Left lung (tissue), 4 donors: ENCODE measurements at regions not wholly inside any gene's neighbourhood (a gene's known extent, or its start where the extent isn't known, plus 50 kb on each side); places are given as distances from the start of the nearest gene placed in this dataset.
A peak's percentile ranks its signal among the peaks of the same experiment; 100 is the strongest.

Experiments
- ATAC-seq: fragments of 200-7000 bp; cut with Tn5 transposase; one replicate; pipeline ENCODE4 v1.9.1; 2020; ENCODE audit warnings: moderate library complexity
- DNase-seq, 4 donors: peaks; one replicate each; pipeline ENCODE4 v3.0.0-alpha.2; 2013 to 2020
- H3K27ac ChIP-seq, 2 donors: fragments of 200-600 bp; sonication (generic) in 1 of 2; one replicate each; pipeline versions ENCODE4 v1.5.0 to v1.8.0; 2020 to 2021
- H3K27me3 ChIP-seq, 2 donors: fragments of 200-600 bp; sonication (generic) in 1 of 2; one replicate each; pipeline versions ENCODE4 v1.5.0 to v1.8.0; 2020 to 2021
- H3K36me3 ChIP-seq, 2 donors: fragments of 200-600 bp; sonication (generic) in 1 of 2; one replicate each; pipeline versions ENCODE4 v1.5.0 to v1.8.0; 2020 to 2021
- H3K4me1 ChIP-seq, 2 donors: fragments of 200-600 bp; one replicate each; pipeline ENCODE4 v1.8.0; 2021
- H3K4me3 ChIP-seq, 2 donors: fragments of 200-600 bp; sonication (generic) in 1 of 2; one replicate each; pipeline versions ENCODE4 v1.5.0 to v1.8.0; 2020 to 2021; ENCODE audit warnings: mild to moderate bottlenecking in 1 of 2
- H3K9me3 ChIP-seq, 2 donors: fragments of 200-600 bp; sonication (generic) in 1 of 2; one replicate each; pipeline versions ENCODE4 v1.5.0 to v1.8.0; 2020 to 2021
- intact Hi-C, 2 donors: fragments of 100-400 bp; cut with DNase I; formaldehyde crosslinking; loops; one replicate each; pipeline versions ENCODE4 v1.11.2 to v1.14.2; 2022
- TF ChIP-seq, protein P1 (sequence below), 2 donors: fragments of 200-600 bp; sonication (generic) in 1 of 2; IDR thresholded peaks; one replicate each; pipeline versions ENCODE4 v1.5.0 to v1.8.0; 2021; ENCODE audit warnings: antibody characterized with exemption in 2 of 2
- donor health status: DM: no; HTN: yes; CAD: no.
- donor health status: DM: no; HTN: no; CAD: no.

DNA sequence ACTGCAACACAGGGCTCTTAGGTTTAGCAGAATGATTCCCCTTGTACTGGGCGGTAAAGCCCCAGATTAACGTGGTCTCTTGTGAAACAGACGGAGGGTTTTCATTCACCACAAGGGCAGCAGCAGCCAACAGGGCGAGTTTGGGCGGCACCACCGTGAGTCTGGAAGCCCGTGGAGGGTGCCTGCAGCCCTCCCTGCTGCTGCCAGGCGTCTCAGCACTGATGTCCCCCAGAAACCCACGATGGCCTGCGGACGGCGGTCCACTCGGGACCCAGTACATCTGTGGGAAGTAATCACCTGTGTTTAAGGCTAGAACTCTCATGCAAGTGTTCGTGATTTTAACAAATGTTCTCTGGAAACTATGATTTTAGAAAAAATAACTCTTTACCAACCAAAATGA is 67.8 kb downstream of the IRX2 start:
- intact Hi-C loops, result no loop called here
- Histone ChIP-seq H3K27me3 (no peaks in the 10 kb centered on the region), H3K4me3 (no peak overlapping the region), H3K36me3 (no peaks in the 10 kb centered on the region), H3K9me3 (no peaks in the 10 kb centered on the region), H3K27ac (no peak overlapping the region), H3K4me1 (no peaks in the 10 kb centered on the region)
- DNase-seq, result peak in 1 of 4 donors; percentile 55
- TF ChIP-seq, protein P1, sequence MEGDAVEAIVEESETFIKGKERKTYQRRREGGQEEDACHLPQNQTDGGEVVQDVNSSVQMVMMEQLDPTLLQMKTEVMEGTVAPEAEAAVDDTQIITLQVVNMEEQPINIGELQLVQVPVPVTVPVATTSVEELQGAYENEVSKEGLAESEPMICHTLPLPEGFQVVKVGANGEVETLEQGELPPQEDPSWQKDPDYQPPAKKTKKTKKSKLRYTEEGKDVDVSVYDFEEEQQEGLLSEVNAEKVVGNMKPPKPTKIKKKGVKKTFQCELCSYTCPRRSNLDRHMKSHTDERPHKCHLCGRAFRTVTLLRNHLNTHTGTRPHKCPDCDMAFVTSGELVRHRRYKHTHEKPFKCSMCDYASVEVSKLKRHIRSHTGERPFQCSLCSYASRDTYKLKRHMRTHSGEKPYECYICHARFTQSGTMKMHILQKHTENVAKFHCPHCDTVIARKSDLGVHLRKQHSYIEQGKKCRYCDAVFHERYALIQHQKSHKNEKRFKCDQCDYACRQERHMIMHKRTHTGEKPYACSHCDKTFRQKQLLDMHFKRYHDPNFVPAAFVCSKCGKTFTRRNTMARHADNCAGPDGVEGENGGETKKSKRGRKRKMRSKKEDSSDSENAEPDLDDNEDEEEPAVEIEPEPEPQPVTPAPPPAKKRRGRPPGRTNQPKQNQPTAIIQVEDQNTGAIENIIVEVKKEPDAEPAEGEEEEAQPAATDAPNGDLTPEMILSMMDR (IDR thresholded peaks at IDR 0.05), result no peak
- ATAC-seq, result no peak

DNA sequence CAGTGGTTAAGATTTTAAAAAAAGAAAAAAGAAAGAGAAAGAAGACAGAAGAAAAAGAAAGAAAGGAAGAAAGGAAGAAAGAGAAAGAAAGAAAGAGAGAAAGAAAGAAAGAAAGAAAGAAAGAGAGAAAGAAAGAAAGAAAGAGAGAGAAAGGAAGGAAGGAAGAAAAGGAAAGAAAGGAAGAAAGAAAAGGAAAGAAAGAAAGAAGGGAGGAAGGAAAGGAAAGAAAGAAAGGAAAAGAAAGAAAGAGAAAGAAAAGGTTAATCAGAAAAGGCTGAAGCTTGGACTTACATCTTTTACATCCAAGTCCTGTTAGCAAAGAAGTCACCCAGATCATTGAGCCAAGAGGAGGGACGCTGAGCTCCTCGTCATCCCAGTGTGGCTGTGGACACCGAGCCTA is 70.0 kb downstream of the IRX2 start:
- DNase-seq, result no peak
- intact Hi-C loops, result no loop called here
- TF ChIP-seq, protein P1 (IDR thresholded peaks at IDR 0.05), result no peak
- ATAC-seq, result no peak
- no peak overlapping the region for H3K27ac ChIP-seq
- peaks cover 0 to 4% of the 10 kb centered on the region in 2 donors for H3K9me3 ChIP-seq
- H3K4me3 ChIP-seq, result no peak overlapping the region
- no peaks in the 10 kb centered on the region for H3K4me1 ChIP-seq
- no peaks in the 10 kb centered on the region for H3K36me3 ChIP-seq
- no peaks in the 10 kb centered on the region for H3K27me3 ChIP-seq

- H3K9me3 ChIP-seq, result peaks cover 0 to 5% of the 10 kb centered on the region in 2 donors
- no peaks in the 10 kb centered on the region for H3K27me3 ChIP-seq
- TF ChIP-seq, protein P1 (IDR thresholded peaks at IDR 0.05), result no peak
- intact Hi-C loops, result no loop called here
- H3K36me3 ChIP-seq, result no peaks in the 10 kb centered on the region
- H3K4me3 ChIP-seq, result no peak overlapping the region
- no peaks in the 10 kb centered on the region for H3K4me1 ChIP-seq
- no peak overlapping the region for H3K27ac ChIP-seq
- ATAC-seq, result no peak
- DNase-seq, result no peak
Measured at GRCh38 chr5:2680979-2681378, 70.5 kb downstream of the IRX2 start.

DNA sequence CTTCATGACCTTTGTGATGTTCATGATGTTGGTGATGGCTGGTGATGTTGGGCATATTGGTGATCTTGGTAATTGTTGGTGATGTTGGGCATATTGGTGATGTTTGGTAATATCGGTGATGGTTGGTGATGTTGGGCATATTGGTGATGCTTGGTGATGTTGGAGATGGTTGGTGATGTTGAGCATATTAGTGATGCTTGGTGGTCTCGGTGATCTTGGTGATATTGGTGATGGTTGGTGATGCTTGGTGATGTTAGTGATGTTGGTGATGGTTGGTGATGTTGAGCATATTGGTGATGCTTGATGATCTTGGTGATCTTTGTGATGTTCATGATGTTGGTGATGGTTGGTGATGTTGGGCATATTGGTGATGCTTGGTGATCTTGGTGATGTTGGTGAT is 73.8 kb downstream of the IRX2 start:
- Histone ChIP-seq H3K27ac (no peak overlapping the region), H3K36me3 (no peaks in the 10 kb centered on the region), H3K27me3 (peaks cover 0 to 3% of the 10 kb centered on the region in 2 donors), H3K4me1 (no peaks in the 10 kb centered on the region), H3K9me3 (peaks cover 0 to 5% of the 10 kb centered on the region in 2 donors), H3K4me3 (no peak overlapping the region)
- intact Hi-C loops, result no loop called here
- DNase-seq, result no peak
- no peak for ATAC-seq
- TF ChIP-seq, protein P1 (IDR thresholded peaks at IDR 0.05), result no peak

DNA sequence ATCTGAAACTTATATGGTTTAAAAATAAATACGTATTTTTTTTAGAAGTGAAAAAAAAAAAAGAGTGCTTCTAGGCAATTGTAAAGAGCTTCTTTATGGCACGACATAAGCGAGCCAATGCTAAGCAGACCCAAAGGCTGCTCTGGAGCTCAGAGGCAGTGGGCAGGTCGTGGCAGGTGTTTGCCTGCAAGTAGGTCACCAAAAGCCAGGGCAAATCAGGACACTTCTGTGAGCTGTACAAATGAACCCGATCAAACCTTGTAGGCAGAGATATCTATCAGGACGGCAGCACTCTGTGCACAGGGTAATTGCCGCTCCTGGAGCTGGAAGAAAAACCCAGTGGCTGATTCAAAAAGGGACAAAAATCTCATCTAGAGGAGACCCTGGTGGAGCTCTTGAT is 75.9 kb downstream of the IRX2 start:
- intact Hi-C loops, result no loop called here
- no peak overlapping the region for H3K4me3 ChIP-seq

More for the DNA sequence above, 75.9 kb downstream of the IRX2 start:
- TF ChIP-seq, protein P1 (IDR thresholded peaks at IDR 0.05), result no peak
- Histone ChIP-seq H3K36me3 (no peaks in the 10 kb centered on the region), H3K27ac (no peak overlapping the region), H3K4me1 (no peaks in the 10 kb centered on the region), H3K27me3 (peaks cover 0 to 9% of the 10 kb centered on the region in 2 donors), H3K9me3 (peaks cover 0 to 5% of the 10 kb centered on the region in 2 donors)
- no peak for DNase-seq
- ATAC-seq, result no peak
